ENCODE measurements at regions not wholly inside any gene's neighbourhood (a gene's known extent, or its start where the extent isn't known, plus 50 kb on each side); places are given as distances from the start of the nearest gene placed in this dataset.

DNA sequence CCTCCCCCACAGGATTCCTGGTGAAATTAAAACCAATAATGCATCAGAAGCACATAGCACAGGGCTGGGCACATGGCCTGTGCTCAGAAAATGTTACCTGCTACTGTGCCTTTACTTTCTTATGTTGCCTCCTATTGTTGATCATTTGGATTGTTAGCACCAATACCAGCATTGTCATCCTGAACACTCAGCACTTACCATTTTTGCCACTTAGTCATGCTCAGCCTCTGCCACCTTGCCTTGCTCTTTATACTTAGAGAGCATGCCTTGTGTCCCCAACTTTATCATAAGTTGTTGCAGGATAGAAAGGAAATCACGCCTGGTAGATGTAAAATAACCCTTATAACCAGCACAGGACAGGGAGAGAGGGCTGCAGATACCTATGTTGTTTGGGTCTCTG, 361.0 kb upstream of the RUNX1 start:
- TF ChIP-seq, protein P1, sequence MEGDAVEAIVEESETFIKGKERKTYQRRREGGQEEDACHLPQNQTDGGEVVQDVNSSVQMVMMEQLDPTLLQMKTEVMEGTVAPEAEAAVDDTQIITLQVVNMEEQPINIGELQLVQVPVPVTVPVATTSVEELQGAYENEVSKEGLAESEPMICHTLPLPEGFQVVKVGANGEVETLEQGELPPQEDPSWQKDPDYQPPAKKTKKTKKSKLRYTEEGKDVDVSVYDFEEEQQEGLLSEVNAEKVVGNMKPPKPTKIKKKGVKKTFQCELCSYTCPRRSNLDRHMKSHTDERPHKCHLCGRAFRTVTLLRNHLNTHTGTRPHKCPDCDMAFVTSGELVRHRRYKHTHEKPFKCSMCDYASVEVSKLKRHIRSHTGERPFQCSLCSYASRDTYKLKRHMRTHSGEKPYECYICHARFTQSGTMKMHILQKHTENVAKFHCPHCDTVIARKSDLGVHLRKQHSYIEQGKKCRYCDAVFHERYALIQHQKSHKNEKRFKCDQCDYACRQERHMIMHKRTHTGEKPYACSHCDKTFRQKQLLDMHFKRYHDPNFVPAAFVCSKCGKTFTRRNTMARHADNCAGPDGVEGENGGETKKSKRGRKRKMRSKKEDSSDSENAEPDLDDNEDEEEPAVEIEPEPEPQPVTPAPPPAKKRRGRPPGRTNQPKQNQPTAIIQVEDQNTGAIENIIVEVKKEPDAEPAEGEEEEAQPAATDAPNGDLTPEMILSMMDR (IDR thresholded peaks at IDR 0.05 in 8 of 11, conservative IDR thresholded peaks at IDR 0.05 in 3 of 11): no peak
- no peak for TF ChIP-seq POLR2A (IDR thresholded peaks at IDR 0.05)

Measured in spleen (tissue), 7 donors.